Muscle of leg (tissue), 3 donors: ENCODE measurements at regions not wholly inside any gene's neighbourhood (a gene's known extent, or its start where the extent isn't known, plus 50 kb on each side); places are given as distances from the start of the nearest gene placed in this dataset.

Experiments used
- DNase-seq: peaks from one replicate; pipeline ENCODE4 v3.0.0; 2013
- H3K27ac ChIP-seq: one replicate; pipeline ENCODE4 v1.5.1; 2013; ENCODE audit warnings: mild to moderate bottlenecking, low read length, control low read depth
- H3K27me3 ChIP-seq: one replicate; pipeline ENCODE4 v1.6.1; 2013; ENCODE audit warnings: low read length; ENCODE audit not compliant: control insufficient read depth, insufficient read depth
- H3K36me3 ChIP-seq: one replicate; pipeline ENCODE4 v1.6.1; 2013; ENCODE audit warnings: low read length; ENCODE audit not compliant: control insufficient read depth, insufficient read depth
- H3K4me1 ChIP-seq: one replicate; pipeline ENCODE4 v1.6.1; 2013; ENCODE audit warnings: low read length; ENCODE audit not compliant: control insufficient read depth, insufficient read depth
- H3K4me3 ChIP-seq: one replicate; pipeline ENCODE4 v1.5.1; 2013; ENCODE audit warnings: low read length, control low read depth
- H3K9me3 ChIP-seq: replicated peaks from 2 replicates; pipeline ENCODE4 v1.6.1; 2013; ENCODE audit warnings: low read depth, low read length; ENCODE audit not compliant: control insufficient read depth
- WGBS: methylation state at CpG from one replicate; pipeline ENCODE4 v1.1.5; 2013; ENCODE audit warnings: missing lambda C conversion rate; ENCODE audit not compliant: insufficient coverage; 5-methylcytosine and 5-hydroxymethylcytosine counted together

DNA sequence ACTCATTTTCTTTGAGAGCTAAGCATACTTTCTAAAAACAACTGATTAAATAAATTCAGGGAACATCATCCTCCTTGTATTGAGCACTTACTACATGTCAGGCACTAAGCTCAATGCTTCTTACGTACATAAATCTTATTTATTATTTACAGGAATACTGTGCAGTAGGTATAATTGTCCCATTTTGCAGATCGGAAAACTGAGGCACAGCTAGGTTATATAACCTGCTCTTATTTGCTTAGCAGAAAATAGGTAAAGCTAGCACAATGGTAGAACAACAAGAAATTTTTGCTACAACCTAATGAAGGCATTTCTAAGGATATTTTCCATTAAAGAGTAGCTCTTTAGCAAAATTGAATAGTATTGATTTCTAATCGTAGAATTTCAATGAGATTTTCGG lies 168.7 kb upstream of the KCNJ16 start:
- no peak overlapping the region for H3K27ac ChIP-seq
- no peaks in the 10 kb centered on the region for H3K9me3 ChIP-seq
- no peaks in the 10 kb centered on the region for H3K36me3 ChIP-seq
- DNase-seq, result no peak
- no CpG with 5 or more reads among the region's 4 CpGs for WGBS
- H3K27me3 ChIP-seq, result no peaks in the 10 kb centered on the region
- H3K4me1 ChIP-seq, result peaks cover 4% of the 10 kb centered on the region
- H3K4me3 ChIP-seq, result no peak overlapping the region

DNA sequence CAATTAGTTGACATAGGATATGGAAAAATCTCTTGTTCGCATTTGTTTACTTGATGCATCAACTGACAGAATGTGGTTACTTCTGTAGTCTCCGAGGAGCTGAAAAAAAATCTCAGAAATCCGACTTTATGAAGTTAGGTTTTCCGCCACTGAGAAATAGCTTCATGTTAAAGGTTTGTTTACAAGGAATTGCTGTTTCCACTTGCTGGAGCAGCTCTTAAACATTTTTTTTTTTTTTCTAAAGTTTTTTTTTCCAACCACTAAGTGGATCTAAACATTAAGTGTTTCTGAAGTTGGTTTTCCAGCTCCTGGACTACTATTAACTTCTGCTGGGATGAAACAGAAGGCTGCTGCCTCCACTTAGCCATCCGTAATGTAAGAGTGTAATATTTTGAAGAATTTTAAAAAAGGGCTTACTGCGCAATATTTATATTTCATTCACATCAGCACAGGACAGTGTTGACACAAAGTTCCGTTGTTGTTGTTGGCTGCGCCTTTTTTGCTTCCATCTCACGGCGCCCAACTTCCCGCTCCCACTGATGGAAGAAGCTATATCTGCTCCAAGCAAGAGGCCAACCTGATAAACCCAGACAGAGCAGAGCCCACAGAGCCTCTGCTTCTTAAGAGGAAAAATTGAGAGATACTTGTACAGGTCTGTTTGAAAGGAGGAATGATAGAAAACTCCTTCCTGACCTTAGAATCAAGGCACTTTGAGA lies 167.7 kb upstream of the KCNJ16 start:
- WGBS, result 93% methylated on average over 3 of the region's 11 CpGs

DNA sequence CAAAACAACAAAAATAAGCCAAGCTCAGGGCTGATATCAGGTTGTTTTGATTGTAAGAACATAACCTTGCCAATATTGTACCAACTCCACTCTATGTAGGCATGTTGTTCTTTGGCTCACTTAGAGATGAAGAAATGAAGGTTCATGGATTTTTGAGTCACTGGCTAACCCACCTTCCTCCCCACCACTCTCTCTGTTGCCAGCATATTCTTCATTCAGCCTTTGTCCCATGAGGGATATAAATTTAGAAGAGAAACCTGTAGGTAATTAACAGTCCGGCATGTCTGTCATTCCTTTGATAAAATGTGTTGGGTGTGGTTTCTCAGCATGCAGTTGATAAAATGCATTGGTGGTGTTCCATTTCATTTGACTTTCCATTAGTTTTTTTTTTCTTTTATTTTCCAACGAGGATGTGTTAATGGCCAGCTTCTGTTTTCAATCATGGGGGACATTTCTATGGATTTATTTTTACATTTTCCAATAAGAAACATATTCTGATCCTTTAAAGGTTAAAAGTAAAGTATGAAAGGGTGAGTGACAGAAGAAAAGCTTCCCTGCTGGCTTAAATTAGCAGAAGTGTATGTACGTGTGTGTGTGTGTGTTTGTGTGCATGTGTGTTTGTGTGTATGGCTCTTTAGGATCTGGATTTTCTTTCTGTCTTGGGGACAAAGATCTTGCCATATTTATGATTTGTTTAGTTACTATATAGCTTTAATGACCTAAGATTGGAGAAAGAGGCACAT lies 166.2 kb upstream of the KCNJ16 start:
- Histone ChIP-seq H3K9me3 (no peaks in the 10 kb centered on the region), H3K4me3 (no peak overlapping the region), H3K27me3 (no peaks in the 10 kb centered on the region), H3K27ac (no peak overlapping the region), H3K36me3 (no peaks in the 10 kb centered on the region), H3K4me1 (peaks cover 4% of the 10 kb centered on the region)
- 60% methylated on average over 1 of the region's 3 CpGs for WGBS
- DNase-seq, result no peak

More for the DNA sequence above, 167.7 kb upstream of the KCNJ16 start:
- Histone ChIP-seq H3K4me3 (no peak overlapping the region), H3K9me3 (no peaks in the 10 kb centered on the region), H3K36me3 (no peaks in the 10 kb centered on the region), H3K27ac (no peak overlapping the region), H3K27me3 (no peaks in the 10 kb centered on the region), H3K4me1 (peaks cover 4% of the 10 kb centered on the region)
- no peak for DNase-seq

DNA sequence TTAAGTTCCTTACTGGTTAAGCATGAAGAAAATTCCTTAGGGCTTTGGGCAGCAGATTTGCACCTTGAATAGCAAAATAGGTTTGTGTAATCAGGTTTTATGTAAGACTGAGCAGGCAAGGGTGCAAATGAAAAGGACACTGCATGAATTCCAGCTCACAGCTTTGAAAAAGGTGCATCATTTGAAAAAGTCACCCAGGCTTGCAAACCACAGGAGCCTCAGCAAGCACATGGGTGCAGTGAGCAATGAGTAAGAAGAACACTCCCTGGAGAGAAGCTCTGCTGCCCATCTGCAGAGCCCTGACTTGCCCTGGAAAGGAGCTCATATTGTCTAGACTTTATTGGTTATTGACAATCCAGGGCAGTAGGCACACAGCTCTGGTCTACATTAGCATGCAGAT lies 165.6 kb upstream of the KCNJ16 start:
- no peak overlapping the region for H3K27ac ChIP-seq
- no peak for DNase-seq
- H3K27me3 ChIP-seq, result no peaks in the 10 kb centered on the region
- H3K9me3 ChIP-seq, result no peaks in the 10 kb centered on the region
- H3K4me1 ChIP-seq, result peaks cover 7% of the 10 kb centered on the region
- H3K36me3 ChIP-seq, result no peaks in the 10 kb centered on the region
- H3K4me3 ChIP-seq, result no peak overlapping the region

DNA sequence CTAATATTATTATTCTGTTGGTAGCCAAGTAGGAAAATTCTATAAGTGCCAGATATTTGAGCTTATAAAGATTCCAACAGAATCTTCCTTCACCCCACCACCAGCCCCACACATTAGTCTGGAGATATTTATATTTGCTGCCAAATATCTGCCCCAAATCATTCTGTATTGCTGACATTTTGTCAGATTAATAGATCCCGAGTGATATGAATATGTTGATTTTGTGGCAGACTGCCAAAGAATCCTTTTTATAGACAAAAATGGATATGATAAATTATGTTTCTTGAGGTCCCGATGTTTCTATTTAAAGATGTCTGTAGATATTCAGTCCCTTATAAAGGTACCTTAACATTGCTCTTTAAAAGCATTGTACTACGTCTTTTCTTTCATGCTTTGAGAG lies 162.2 kb upstream of the KCNJ16 start:
- WGBS, result no CpG with 5 or more reads among the region's 3 CpGs
- Histone ChIP-seq H3K4me1 (peaks cover 4% of the 10 kb centered on the region), H3K36me3 (no peaks in the 10 kb centered on the region), H3K4me3 (no peak overlapping the region), H3K27me3 (no peaks in the 10 kb centered on the region), H3K9me3 (no peaks in the 10 kb centered on the region), H3K27ac (peak overlapping the region; percentile 47)
- peak; percentile 50 for DNase-seq

DNA sequence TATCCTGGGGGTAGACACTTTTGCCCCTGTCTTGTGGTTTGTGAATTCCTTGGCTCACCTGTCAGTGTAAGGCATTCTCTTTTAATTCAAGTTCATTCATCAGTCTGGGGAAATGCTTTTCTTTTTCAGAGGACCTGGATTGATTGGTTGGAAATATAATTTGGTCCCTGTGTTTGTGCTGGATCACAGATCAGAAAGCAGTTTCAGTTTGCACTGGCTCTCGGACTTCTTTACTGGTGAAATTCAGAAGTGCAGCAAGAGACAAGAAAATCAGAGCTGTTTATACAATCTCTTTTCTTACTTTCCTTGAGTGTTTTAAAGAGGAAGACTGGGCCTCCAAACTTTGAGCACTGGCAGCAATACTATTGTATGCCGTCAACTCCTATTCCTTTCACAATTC lies 161.8 kb upstream of the KCNJ16 start:
- Histone ChIP-seq H3K27me3 (no peaks in the 10 kb centered on the region), H3K4me1 (peaks cover 4% of the 10 kb centered on the region), H3K36me3 (no peaks in the 10 kb centered on the region), H3K4me3 (no peak overlapping the region), H3K27ac (peak overlapping the region; percentile 47), H3K9me3 (no peaks in the 10 kb centered on the region)
- peak; percentile 80 for DNase-seq
- WGBS, result no CpG with 5 or more reads among the region's 2 CpGs

DNA sequence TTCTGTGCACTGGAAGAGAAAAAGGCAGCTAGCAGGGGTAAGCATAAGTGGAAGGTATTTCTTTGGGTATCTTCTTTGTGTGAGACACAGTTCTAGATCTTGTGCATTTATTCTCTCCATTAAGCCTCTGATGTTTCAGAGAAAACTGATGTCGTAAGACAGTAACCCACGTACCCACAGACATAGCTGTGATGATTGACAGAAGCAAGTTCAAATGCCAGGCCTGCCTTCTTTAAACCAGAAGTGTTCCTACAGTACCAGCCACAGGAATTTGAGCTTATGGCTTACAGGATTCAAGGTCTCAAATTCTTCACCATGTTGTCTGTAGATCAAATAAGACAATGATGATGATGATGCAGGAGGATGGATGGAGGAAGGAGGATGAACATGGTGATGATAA lies 161.4 kb upstream of the KCNJ16 start:
- Histone ChIP-seq H3K4me3 (no peak overlapping the region), H3K36me3 (no peaks in the 10 kb centered on the region), H3K27me3 (no peaks in the 10 kb centered on the region), H3K27ac (peak overlapping the region; percentile 47), H3K4me1 (peaks cover 4% of the 10 kb centered on the region), H3K9me3 (no peaks in the 10 kb centered on the region)
- DNase-seq, result no peak
- no CpG with 5 or more reads among the region's 2 CpGs for WGBS

DNA sequence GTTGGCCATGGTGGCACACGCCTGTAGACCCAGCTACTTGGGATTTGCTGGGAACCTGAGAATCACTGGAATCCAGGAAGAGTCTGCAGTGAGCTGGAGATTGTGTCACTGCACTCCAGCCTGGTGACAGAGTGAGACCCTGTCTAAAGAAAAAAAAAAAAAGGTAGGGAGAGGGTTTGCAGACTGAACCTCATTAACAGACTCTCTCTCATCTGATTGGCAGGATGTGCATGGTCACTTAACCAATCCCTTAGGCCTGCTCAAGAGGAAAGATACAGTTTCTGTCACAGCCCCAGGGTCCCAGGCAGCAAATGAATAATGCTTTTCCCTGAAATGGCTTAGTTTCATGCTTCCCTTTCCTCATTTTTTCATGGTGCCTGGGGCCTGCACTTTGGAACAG lies 160.5 kb upstream of the KCNJ16 start:
- Histone ChIP-seq H3K27ac (no peak overlapping the region), H3K4me1 (peaks cover 4% of the 10 kb centered on the region), H3K9me3 (no peaks in the 10 kb centered on the region), H3K4me3 (no peak overlapping the region), H3K27me3 (no peaks in the 10 kb centered on the region), H3K36me3 (no peaks in the 10 kb centered on the region)
- no peak for DNase-seq
- 100% methylated on average over 1 of the region's 1 CpG for WGBS

DNA sequence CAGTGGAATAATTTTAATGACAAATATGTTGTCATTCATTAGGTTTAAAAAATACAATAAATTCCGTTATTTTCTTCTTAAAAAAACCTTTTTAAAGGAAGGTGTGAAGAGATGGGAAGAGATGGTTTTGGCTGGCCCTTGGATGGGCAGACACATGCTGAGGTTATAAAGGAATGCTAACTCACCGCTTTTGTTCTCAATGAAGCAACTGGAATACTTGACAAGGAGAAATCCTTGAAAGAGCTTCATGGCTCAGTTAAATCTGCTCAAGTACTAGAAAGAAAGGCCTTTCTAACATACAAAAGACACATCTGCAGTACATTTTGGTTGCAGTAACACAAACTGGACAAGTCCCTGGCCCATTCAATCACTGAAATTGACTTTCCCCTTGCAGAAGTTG lies 158.3 kb upstream of the KCNJ16 start:
- WGBS, result 71% methylated on average over 1 of the region's 2 CpGs

DNA sequence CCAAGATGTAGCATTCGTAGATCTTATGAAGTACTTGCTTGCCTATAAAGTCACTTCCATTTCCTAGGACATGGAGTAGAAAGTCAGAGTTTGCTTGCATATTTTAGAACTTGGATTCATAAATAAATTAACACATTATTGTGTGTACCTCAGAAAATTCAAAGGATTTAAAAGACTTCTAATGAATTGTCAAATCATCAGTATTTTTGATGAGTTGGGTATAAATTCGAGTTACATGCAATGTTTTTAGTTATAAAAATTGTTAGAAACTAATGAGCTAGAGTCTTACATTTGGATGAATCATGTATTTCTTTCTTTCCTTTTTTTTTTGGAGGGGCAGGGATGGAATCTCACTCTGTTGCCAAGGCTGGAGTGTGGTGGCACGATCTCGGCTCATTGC lies 156.9 kb upstream of the KCNJ16 start:
- H3K9me3 ChIP-seq, result no peaks in the 10 kb centered on the region
- H3K27me3 ChIP-seq, result no peaks in the 10 kb centered on the region
- no peak overlapping the region for H3K4me3 ChIP-seq
- H3K36me3 ChIP-seq, result no peaks in the 10 kb centered on the region
- no CpG with 5 or more reads among the region's 4 CpGs for WGBS
- no peak overlapping the region for H3K27ac ChIP-seq
- H3K4me1 ChIP-seq, result peaks cover 4% of the 10 kb centered on the region
- DNase-seq, result no peak

More for the DNA sequence above, 158.3 kb upstream of the KCNJ16 start:
- Histone ChIP-seq H3K36me3 (no peaks in the 10 kb centered on the region), H3K9me3 (no peaks in the 10 kb centered on the region), H3K4me1 (peaks cover 4% of the 10 kb centered on the region), H3K27me3 (no peaks in the 10 kb centered on the region), H3K4me3 (no peak overlapping the region), H3K27ac (no peak overlapping the region)
- DNase-seq, result no peak
